H1 (cell line): ENCODE measurements at regions not wholly inside any gene's neighbourhood (a gene's known extent, or its start where the extent isn't known, plus 50 kb on each side); places are given as distances from the start of the nearest gene placed in this dataset.

ENCODE experiments used
- CTCF ChIA-PET: fragments of 300-600 bp; sonication (Branson Sonifier 250); formaldehyde crosslinking; loops from one replicate; lab custom pipeline; 2021; ENCODE audit not compliant: partially characterized antibody; lab: Charles Lee
- POLR2A ChIA-PET: fragments of 300-600 bp; sonication (Branson Sonifier 250); formaldehyde crosslinking; loops from one replicate; lab custom pipeline; 2021; ENCODE audit warnings: inconsistent platforms; ENCODE audit not compliant: partially characterized antibody; lab: Charles Lee
- DNase-seq, 2 experiments: peaks; one replicate each; pipeline versions ENCODE4 v3.0.0 to v3.0.0-alpha.2; 2010 to 2022; ENCODE audit warnings: low spot score in 2 of 2, low read depth in 1 of 2, mixed read lengths in 1 of 2
- FAIRE-seq: peaks from 2 replicates; lab custom pipeline; 2011; peaks lifted over from hg19 to GRCh38; lab: Jason Lieb, UNC
- H2AFZ ChIP-seq: 2 replicates; pipeline ENCODE4 v1.8.1; 2012; ENCODE audit warnings: low read length, inconsistent platforms
- H2AK5ac ChIP-seq: 2 replicates; pipeline ENCODE4 v1.6.1; 2013; ENCODE audit warnings: low read depth, low read length
- H2BK120ac ChIP-seq: replicated peaks from 2 replicates; pipeline ENCODE3; 2013; ENCODE audit warnings: low read depth, low read length, inconsistent platforms
- H2BK12ac ChIP-seq: 2 replicates; pipeline ENCODE4 v1.6.1; 2013; ENCODE audit warnings: low read depth, low read length
- H2BK15ac ChIP-seq: 2 replicates; pipeline ENCODE4 v1.6.1; 2013; ENCODE audit warnings: low read length
- H2BK20ac ChIP-seq: 2 replicates; pipeline ENCODE4 v1.6.1; 2013; ENCODE audit warnings: low read length
- H2BK5ac ChIP-seq: 2 replicates; pipeline ENCODE4 v1.6.1; 2013; ENCODE audit warnings: low read depth, low read length
- H3K14ac ChIP-seq: 2 replicates; pipeline ENCODE4 v1.6.1; 2013; ENCODE audit warnings: inconsistent platforms; ENCODE audit not compliant: insufficient read length
- H3K18ac ChIP-seq: 2 replicates; pipeline ENCODE4 v1.6.1; 2013; ENCODE audit warnings: low read length; ENCODE audit errors: extremely low read depth
- H3K23ac ChIP-seq: 2 replicates; pipeline ENCODE4 v1.6.1; 2013; ENCODE audit warnings: inconsistent platforms; ENCODE audit not compliant: insufficient read length
- H3K23me2 ChIP-seq: 2 replicates; pipeline ENCODE4 v1.6.1; 2013; ENCODE audit warnings: low read depth, low read length
- H3K27ac ChIP-seq: 2 replicates; pipeline ENCODE4 v1.6.1; 2011; ENCODE audit warnings: low read depth, low read length, inconsistent platforms
- H3K27me3 ChIP-seq, 4 experiments: replicated peaks in 1 of 4; 1 replicate in 1 of 4; 2 replicates in 3 of 4; pipeline versions ENCODE4 v1.6.1 to v1.8.1; 2011 to 2013; ENCODE audit warnings: low read length in 3 of 4, mild to moderate bottlenecking in 3 of 4, inconsistent platforms in 2 of 4, mixed read lengths in 2 of 4, moderate library complexity in 1 of 4; ENCODE audit not compliant: control insufficient read depth in 3 of 4, insufficient read depth in 3 of 4; ENCODE audit errors: extremely low read depth in 1 of 4
- H3K36me3 ChIP-seq, 4 experiments: 2 replicates each; pipeline versions ENCODE4 v1.6.1 to v1.8.1; 2011 to 2013; ENCODE audit warnings: mild to moderate bottlenecking in 4 of 4, low read length in 3 of 4, moderate library complexity in 2 of 4, control low read depth in 1 of 4, inconsistent platforms in 1 of 4; ENCODE audit not compliant: insufficient read depth in 4 of 4, control insufficient read depth in 2 of 4
- H3K4ac ChIP-seq: replicated peaks from 2 replicates; pipeline ENCODE3; 2013; ENCODE audit warnings: low read length, low read depth, mixed read lengths, inconsistent platforms; ENCODE audit not compliant: insufficient read length
- H3K4me1 ChIP-seq, 4 experiments: replicated peaks in 1 of 4; 1 replicate in 1 of 4; 2 replicates in 3 of 4; pipeline versions ENCODE4 v1.6.1 to v1.8.1; 2011 to 2013; ENCODE audit warnings: low read length in 3 of 4, inconsistent platforms in 2 of 4, mixed read lengths in 1 of 4; ENCODE audit not compliant: insufficient read depth in 4 of 4, control insufficient read depth in 3 of 4
- H3K4me2 ChIP-seq, 2 experiments: 2 replicates each; pipeline versions ENCODE4 v1.6.1 to v1.8.1; 2011 to 2013; ENCODE audit warnings: low read depth in 2 of 2, low read length in 2 of 2, control low read depth in 1 of 2, inconsistent platforms in 1 of 2, mild to moderate bottlenecking in 1 of 2; ENCODE audit not compliant: insufficient read depth in 1 of 2
- H3K4me3 ChIP-seq, 4 experiments: fragments of 200-600, 300-600 bp in 1 of 4; sonication (generic), shearing (Covaris generic), sonication (Bioruptor Twin) in 1 of 4; 2 replicates each; pipeline versions ENCODE4 v1.5.1 to v1.8.1; 2011 to 2016; ENCODE audit warnings: low read length in 4 of 4, low read depth in 3 of 4, control low read depth in 2 of 4, inconsistent platforms in 2 of 4, mild to moderate bottlenecking in 2 of 4, mixed read lengths in 1 of 4, moderate library complexity in 1 of 4; ENCODE audit not compliant: insufficient read depth in 2 of 4; ENCODE audit errors: extremely low read depth in 1 of 4
- H3K56ac ChIP-seq: replicated peaks from 2 replicates; pipeline ENCODE3; 2013; ENCODE audit warnings: low read depth, mild to moderate bottlenecking, mixed read lengths, low read length, inconsistent platforms; ENCODE audit not compliant: insufficient read length
- H3K79me1 ChIP-seq: 2 replicates; pipeline ENCODE4 v1.6.1; 2013; ENCODE audit warnings: low read depth, low read length, control low read depth
- H3K79me2 ChIP-seq, 2 experiments: 2 replicates each; pipeline versions ENCODE4 v1.6.1 to v1.8.1; 2012 to 2013; ENCODE audit warnings: low read length in 2 of 2, mild to moderate bottlenecking in 2 of 2, inconsistent platforms in 1 of 2; ENCODE audit not compliant: insufficient read depth in 2 of 2, control insufficient read depth in 1 of 2
- H3K9ac ChIP-seq, 4 experiments: replicated peaks in 1 of 4; 1 replicate in 1 of 4; 2 replicates in 3 of 4; pipeline versions ENCODE4 v1.6.1 to v1.8.1; 2011 to 2013; ENCODE audit warnings: low read depth in 3 of 4, low read length in 3 of 4, control low read depth in 2 of 4, mild to moderate bottlenecking in 2 of 4, moderate library complexity in 2 of 4, inconsistent platforms in 1 of 4; ENCODE audit errors: extremely low read depth in 1 of 4
- H3K9me3 ChIP-seq, 2 experiments: 2 replicates each; pipeline versions ENCODE4 v1.6.1 to v1.8.1; 2012 to 2013; ENCODE audit warnings: mild to moderate bottlenecking in 2 of 2, moderate library complexity in 2 of 2, control low read depth in 1 of 2, inconsistent platforms in 1 of 2, low read depth in 1 of 2, low read length in 1 of 2, mixed read lengths in 1 of 2; ENCODE audit not compliant: insufficient read depth in 2 of 2
- H4K20me1 ChIP-seq, 2 experiments: replicated peaks in 1 of 2; 2 replicates each; pipeline versions ENCODE3 to v1.8.1; 2011 to 2013; ENCODE audit warnings: inconsistent platforms in 2 of 2, low read length in 2 of 2, mild to moderate bottlenecking in 1 of 2; ENCODE audit not compliant: insufficient read depth in 2 of 2, control insufficient read depth in 1 of 2
- H4K5ac ChIP-seq: 2 replicates; pipeline ENCODE4 v1.6.1; 2013; ENCODE audit warnings: low read length, low read depth, mixed read lengths, inconsistent platforms; ENCODE audit not compliant: insufficient read length
- H4K8ac ChIP-seq: 2 replicates; pipeline ENCODE4 v1.8.0; 2013; ENCODE audit warnings: mild to moderate bottlenecking, moderate library complexity, low read length, inconsistent platforms; ENCODE audit not compliant: insufficient read depth; ENCODE audit errors: extremely low read depth
- H4K91ac ChIP-seq: replicated peaks from 2 replicates; pipeline ENCODE3; 2013; ENCODE audit warnings: low read length, mixed read lengths, inconsistent platforms; ENCODE audit not compliant: insufficient read length
- ASH2L ChIP-seq: fragments of 200-600, 300-600 bp; sonication (generic); IDR thresholded peaks from one replicate; pipeline ENCODE4 v1.7.1; 2017; ENCODE audit warnings: low read length
- CHD1 ChIP-seq: IDR thresholded peaks from 2 replicates; pipeline ENCODE4 v1.6.1; 2012; ENCODE audit warnings: low read depth, low read length, improper control_type of control experiment
- CREB1 ChIP-seq: IDR thresholded peaks from 2 replicates; pipeline ENCODE4 v1.6.1; 2012; ENCODE audit warnings: inconsistent platforms
- CTCF ChIP-seq, 3 experiments: IDR thresholded peaks; 1 replicate in 2 of 3; 2 replicates in 1 of 3; pipeline versions ENCODE4 v1.5.1 to v1.6.1; 2011; ENCODE audit warnings: low read length in 3 of 3, mild to moderate bottlenecking in 3 of 3, inconsistent platforms in 2 of 3, low read depth in 1 of 3, moderate library complexity in 1 of 3; ENCODE audit not compliant: insufficient read depth in 1 of 3; ENCODE audit errors: control extremely low read depth in 1 of 3
- EGR1 ChIP-seq: IDR thresholded peaks from 2 replicates; pipeline ENCODE4 v1.6.1; 2011; ENCODE audit warnings: low read depth, low read length, borderline replicate concordance
- JUN ChIP-seq: IDR thresholded peaks from 2 replicates; pipeline ENCODE4 v1.6.1; 2011; ENCODE audit warnings: low read depth, mild to moderate bottlenecking, improper control_type of control experiment, low read length
- RBBP5 ChIP-seq: IDR thresholded peaks from 2 replicates; pipeline ENCODE4 v1.7.1; 2012; ENCODE audit warnings: low read depth, mild to moderate bottlenecking, inconsistent platforms, low read length, moderate library complexity, borderline replicate concordance
- SIRT6 ChIP-seq: IDR thresholded peaks from one replicate; pipeline ENCODE4 v1.7.1; 2012; ENCODE audit warnings: low read length, inconsistent platforms
- SIX5 ChIP-seq: IDR thresholded peaks from 2 replicates; pipeline ENCODE4 v1.6.1; 2011; ENCODE audit warnings: mild to moderate bottlenecking, low read depth, low read length
- SRF ChIP-seq: IDR thresholded peaks from 2 replicates; pipeline ENCODE4 v1.6.1; 2011; ENCODE audit warnings: mild to moderate bottlenecking, low read depth, low read length, moderate library complexity
- SUZ12 ChIP-seq: fragments of 200-600 bp; sonication (generic); IDR thresholded peaks from 2 replicates; pipeline ENCODE4 v1.6.1; 2012; ENCODE audit warnings: mild to moderate bottlenecking, inconsistent platforms, low read length, moderate library complexity, mixed read lengths
- TBP ChIP-seq: IDR thresholded peaks from 2 replicates; pipeline ENCODE4 v1.6.1; 2011; ENCODE audit warnings: low read depth, low read length, improper control_type of control experiment
- WGBS, 2 experiments: shearing (Covaris generic) in 1 of 2; methylation state at CpG; one replicate each; pipeline versions ENCODE4 v1.1.6 to v1.1.7; 2013 to 2015; ENCODE audit warnings: low lambda C conversion rate in 2 of 2, mixed read lengths in 2 of 2, inconsistent platforms in 1 of 2, low coverage in 1 of 2, missing lambda C conversion rate in 1 of 2; ENCODE audit not compliant: insufficient replicate concordance in 2 of 2, insufficient coverage in 1 of 2, insufficient read length in 1 of 2; ENCODE audit errors: extremely low coverage in 1 of 2, missing lambda C conversion rate in 1 of 2; 5-methylcytosine and 5-hydroxymethylcytosine counted together
- TF ChIP-seq, protein P1 (sequence below): IDR thresholded peaks from 2 replicates; pipeline ENCODE4 v1.6.1; 2011; ENCODE audit warnings: low read length, improper control_type of control experiment

DNA sequence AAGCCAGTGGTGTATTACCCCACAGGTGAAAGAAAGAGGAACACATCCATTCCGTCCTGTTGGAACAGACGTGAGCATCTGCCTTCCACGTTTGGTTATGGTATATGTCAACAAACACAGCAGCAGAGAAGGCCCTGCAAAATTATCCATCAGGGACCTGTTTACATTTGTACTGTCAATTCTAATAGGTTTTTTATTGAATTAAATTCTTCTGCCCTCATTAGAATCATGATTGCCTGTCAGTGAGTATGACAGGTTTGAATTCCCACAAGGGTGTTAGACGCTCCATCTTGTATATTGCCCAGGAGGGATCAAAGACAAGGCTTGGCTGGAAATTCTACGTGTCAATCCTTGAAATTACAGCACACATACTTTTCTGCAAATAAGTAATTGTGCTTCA, 339.9 kb upstream of the NOCT start:
- H3K4me3 ChIP-seq: no peak overlapping the region
- H3K27me3 ChIP-seq: no peaks in the 10 kb centered on the region; a peak in 1 of 7 replicates
- no peaks in the 10 kb centered on the region for H3K36me3 ChIP-seq
- FAIRE-seq (no peak), DNase-seq (no peak)
- H3K23ac ChIP-seq: no peak overlapping the region
- ChIA-PET POLR2A (no interaction called here), CTCF (no interaction called here)
- H2BK120ac ChIP-seq: no peak overlapping the region
- H2AK5ac ChIP-seq: no peak overlapping the region
- no peak overlapping the region for H4K8ac ChIP-seq
- WGBS, 2 experiments: 93% methylated on average over 5 of the region's 5 CpGs; no CpG with 5 or more reads in 1 of the 2 experiments
- no peak overlapping the region for H3K9ac ChIP-seq
- no peak overlapping the region for H4K5ac ChIP-seq
- no peaks in the 10 kb centered on the region for H3K79me2 ChIP-seq
- no peaks in the 10 kb centered on the region for H3K79me1 ChIP-seq
- no peak overlapping the region for H4K91ac ChIP-seq
- no peak overlapping the region for H3K4me2 ChIP-seq
- no peak overlapping the region for H2BK5ac ChIP-seq
- no peak overlapping the region for H2AFZ ChIP-seq
- H2BK15ac ChIP-seq: no peak overlapping the region
- H3K4ac ChIP-seq: no peak overlapping the region
- H3K56ac ChIP-seq: no peak overlapping the region
- no peaks in the 10 kb centered on the region for H4K20me1 ChIP-seq
- no peak overlapping the region for H3K14ac ChIP-seq
- H3K4me1 ChIP-seq: peaks cover 0 to 18% (median 9%) of the 10 kb centered on the region in 4 experiments; a peak in 6 of 7 replicates
- no peaks in the 10 kb centered on the region for H3K23me2 ChIP-seq
- H2BK12ac ChIP-seq: no peak overlapping the region
- H2BK20ac ChIP-seq: no peak overlapping the region
- no peak overlapping the region for H3K18ac ChIP-seq
- no peak overlapping the region for H3K27ac ChIP-seq
- no peaks in the 10 kb centered on the region for H3K9me3 ChIP-seq
- TF ChIP-seq CREB1: no peak
- no peak for TF ChIP-seq TBP
- TF ChIP-seq SUZ12: no peak
- no peak for TF ChIP-seq SRF
- no peak for TF ChIP-seq CTCF (IDR thresholded peaks at IDR 0.05; ENCODE audit: control extremely low read depth in 1 of 3, insufficient read depth in 1 of 3, low read depth in 1 of 3, low read length in 3 of 3)
- no peak for TF ChIP-seq JUN
- TF ChIP-seq CHD1: no peak
- TF ChIP-seq, protein P1, sequence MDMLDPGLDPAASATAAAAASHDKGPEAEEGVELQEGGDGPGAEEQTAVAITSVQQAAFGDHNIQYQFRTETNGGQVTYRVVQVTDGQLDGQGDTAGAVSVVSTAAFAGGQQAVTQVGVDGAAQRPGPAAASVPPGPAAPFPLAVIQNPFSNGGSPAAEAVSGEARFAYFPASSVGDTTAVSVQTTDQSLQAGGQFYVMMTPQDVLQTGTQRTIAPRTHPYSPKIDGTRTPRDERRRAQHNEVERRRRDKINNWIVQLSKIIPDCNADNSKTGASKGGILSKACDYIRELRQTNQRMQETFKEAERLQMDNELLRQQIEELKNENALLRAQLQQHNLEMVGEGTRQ: no peak
- TF ChIP-seq SIRT6: no peak
- TF ChIP-seq RBBP5: no peak
- no peak for TF ChIP-seq ASH2L
- TF ChIP-seq EGR1: no peak
- TF ChIP-seq SIX5: no peak
